GM12878 (cell line): ENCODE measurements at regions not wholly inside any gene's neighbourhood (a gene's known extent, or its start where the extent isn't known, plus 50 kb on each side); places are given as distances from the start of the nearest gene placed in this dataset.

ENCODE experiments used
- ATAC-seq: fragments of 200-7000 bp; cut with Tn5 transposase; 3 replicates; pipeline ENCODE4 v1.9.1; 2020; ENCODE audit warnings: mild to moderate bottlenecking, moderate library complexity
- BruUV-seq: library from RNA; stranded (reverse); fragments of 400-500 nt; replicated peaks from 2 replicates; lab custom pipeline; 2021; lab: Mats Ljungman, UMichigan
- CTCF ChIA-PET: fragments of 300-600 bp; sonication (Branson Sonifier 250); formaldehyde crosslinking; extraction: SDS; loops from one replicate; lab custom pipeline; 2021; ENCODE audit warnings: inconsistent platforms; lab: Yijun Ruan, JAX
- POLR2A ChIA-PET: fragments of 350-600 bp; formaldehyde crosslinking; extraction: SDS; loops from one replicate; lab custom pipeline; 2021; ENCODE audit warnings: inconsistent platforms; lab: Charles Lee
- RAD21 ChIA-PET: fragments of 300-600 bp; sonication (Branson Sonifier 250); formaldehyde crosslinking; loops from one replicate; lab custom pipeline; 2023; ENCODE audit warnings: antibody characterized with exemption; ENCODE audit not compliant: unreplicated experiment; lab: Charles Lee
- SMC1A ChIA-PET: fragments of 300-600 bp; sonication (Branson Sonifier 250); formaldehyde crosslinking; loops from one replicate; lab custom pipeline; 2023; ENCODE audit not compliant: unreplicated experiment, uncharacterized antibody; lab: Charles Lee
- DNase-seq: peaks from one replicate; pipeline ENCODE4 v3.0.0-alpha.2; 2011; ENCODE audit warnings: low read depth, low spot score
- FAIRE-seq: peaks from 3 replicates; lab custom pipeline; 2011; peaks lifted over from hg19 to GRCh38; lab: Jason Lieb, UNC
- H2AFZ ChIP-seq: 2 replicates; pipeline ENCODE4 v1.6.0; 2011; ENCODE audit warnings: low read depth, low read length, control low read depth; ENCODE audit not compliant: control insufficient read depth
- H3K27ac ChIP-seq: 2 replicates; pipeline ENCODE4 v1.5.1; 2011; ENCODE audit warnings: control low read depth; ENCODE audit not compliant: control insufficient read depth, insufficient read depth
- H3K27me3 ChIP-seq, 2 experiments: replicated peaks in 1 of 2; 2 replicates each; pipeline versions ENCODE4 v1.6.0 to v1.6.1; 2011; ENCODE audit warnings: low read length in 1 of 2; ENCODE audit not compliant: control insufficient read depth in 2 of 2, insufficient read depth in 2 of 2
- H3K36me3 ChIP-seq, 2 experiments: 2 replicates each; pipeline ENCODE4 v1.5.1; 2011; ENCODE audit warnings: low read length in 1 of 2; ENCODE audit not compliant: control insufficient read depth in 2 of 2, insufficient read depth in 2 of 2
- H3K4me1 ChIP-seq: 2 replicates; pipeline ENCODE4 v1.6.1; 2011; ENCODE audit warnings: mild to moderate bottlenecking, low read length, moderate library complexity, mixed read lengths; ENCODE audit not compliant: control insufficient read depth, insufficient read depth
- H3K4me2 ChIP-seq: 2 replicates; pipeline ENCODE4 v1.6.0; 2011; ENCODE audit warnings: control low read depth; ENCODE audit not compliant: control insufficient read depth, insufficient read depth
- H3K4me3 ChIP-seq: fragments of 200-600 bp; sonication (generic); 2 replicates; pipeline ENCODE4 v1.5.1; 2016
- H3K79me2 ChIP-seq: 2 replicates; pipeline ENCODE4 v1.6.0; 2011; ENCODE audit warnings: low read length; ENCODE audit not compliant: control insufficient read depth, insufficient read depth
- H3K9ac ChIP-seq: 2 replicates; pipeline ENCODE4 v1.8.0; 2011; ENCODE audit warnings: low read length, control low read depth, mixed read lengths; ENCODE audit not compliant: control insufficient read depth, insufficient read depth
- H3K9me3 ChIP-seq: replicated peaks from 3 replicates; pipeline ENCODE4 v1.5.1; 2011; ENCODE audit warnings: mild to moderate bottlenecking, low read length; ENCODE audit not compliant: control insufficient read depth, insufficient read depth
- H4K20me1 ChIP-seq: 2 replicates; pipeline ENCODE4 v1.6.0; 2011; ENCODE audit not compliant: control insufficient read depth, insufficient read depth
- BACH1 ChIP-seq: fragments of 450-650 bp; IDR thresholded peaks from 2 replicates; pipeline ENCODE4 v1.6.1; 2017; ENCODE audit warnings: mild to moderate bottlenecking, borderline replicate concordance
- BMI1 ChIP-seq: fragments of 450-650 bp; IDR thresholded peaks from 2 replicates; pipeline ENCODE4 v1.6.1; 2016; ENCODE audit warnings: mild to moderate bottlenecking, moderate library complexity, borderline replicate concordance
- CHD1 ChIP-seq: IDR thresholded peaks from 2 replicates; pipeline ENCODE4 v1.6.1; 2012; ENCODE audit warnings: low read depth, low read length, improper control_type of control experiment
- HCFC1 ChIP-seq: fragments of 150-350 bp; IDR thresholded peaks from 2 replicates; pipeline ENCODE4 v1.6.1; 2014; ENCODE audit warnings: low read length
- MTA2 ChIP-seq: fragments of 450-650 bp; IDR thresholded peaks from 2 replicates; pipeline ENCODE4 v1.6.1; 2016; ENCODE audit warnings: low read depth, mild to moderate bottlenecking, moderate library complexity
- NR2C1 ChIP-seq: fragments of 450-650 bp; IDR thresholded peaks from 2 replicates; pipeline ENCODE4 v1.6.1; 2017; ENCODE audit warnings: antibody characterized with exemption, mild to moderate bottlenecking, moderate library complexity
- POU2F2 ChIP-seq: IDR thresholded peaks from 3 replicates; pipeline ENCODE4 v1.6.1; 2011; ENCODE audit warnings: low read depth, mild to moderate bottlenecking, low read length, borderline replicate concordance
- TAF1 ChIP-seq: IDR thresholded peaks from 2 replicates; pipeline ENCODE4 v1.6.1; 2011; ENCODE audit warnings: mild to moderate bottlenecking, low read depth, low read length, borderline replicate concordance
- WGBS: methylation state at CpG from one replicate; pipeline ENCODE4 v1.1.6; 2016; ENCODE audit warnings: low lambda C conversion rate; ENCODE audit not compliant: insufficient replicate concordance, insufficient coverage; ENCODE audit errors: missing lambda C conversion rate; 5-methylcytosine and 5-hydroxymethylcytosine counted together
- in situ Hi-C: fragments of 300-500 bp; cut with MboI; formaldehyde crosslinking; loops from 9 replicates; pipeline ENCODE4 v1.14.3; 2018; ENCODE audit warnings: mixed read lengths
- intact Hi-C: fragments of 100-400 bp; cut with micrococcal nuclease; formaldehyde crosslinking; loops from one replicate; pipeline ENCODE4 v1.14.2; 2022; ENCODE audit not compliant: unreplicated experiment
- TF ChIP-seq, protein P1 (sequence below), 3 experiments: IDR thresholded peaks in 2 of 3; conservative IDR thresholded peaks in 1 of 3; 2 replicates each; pipeline ENCODE4 v1.5.1; 2011; ENCODE audit warnings: low read depth in 3 of 3, low read length in 3 of 3, mild to moderate bottlenecking in 3 of 3, control low read depth in 2 of 3, moderate library complexity in 2 of 3, inconsistent platforms in 1 of 3, mixed read lengths in 1 of 3; ENCODE audit not compliant: control insufficient read depth in 2 of 3, insufficient read depth in 1 of 3; ENCODE audit errors: extremely low read depth in 1 of 3
- TF ChIP-seq, protein P2 (sequence below): IDR thresholded peaks from 2 replicates; pipeline ENCODE4 v1.6.1; 2012; ENCODE audit warnings: low read depth, low read length, improper control_type of control experiment
- TF ChIP-seq, protein P3 (sequence below): fragments of 450-650 bp; formaldehyde crosslinking; IDR thresholded peaks from 2 replicates; pipeline ENCODE4 v1.4.0; 2020; ENCODE audit warnings: mild to moderate bottlenecking, moderate library complexity
- TF ChIP-seq, protein P4 (sequence below): fragments of 150-350 bp; IDR thresholded peaks from 2 replicates; pipeline ENCODE4 v1.6.1; 2016; ENCODE audit warnings: low read depth, low read length

DNA sequence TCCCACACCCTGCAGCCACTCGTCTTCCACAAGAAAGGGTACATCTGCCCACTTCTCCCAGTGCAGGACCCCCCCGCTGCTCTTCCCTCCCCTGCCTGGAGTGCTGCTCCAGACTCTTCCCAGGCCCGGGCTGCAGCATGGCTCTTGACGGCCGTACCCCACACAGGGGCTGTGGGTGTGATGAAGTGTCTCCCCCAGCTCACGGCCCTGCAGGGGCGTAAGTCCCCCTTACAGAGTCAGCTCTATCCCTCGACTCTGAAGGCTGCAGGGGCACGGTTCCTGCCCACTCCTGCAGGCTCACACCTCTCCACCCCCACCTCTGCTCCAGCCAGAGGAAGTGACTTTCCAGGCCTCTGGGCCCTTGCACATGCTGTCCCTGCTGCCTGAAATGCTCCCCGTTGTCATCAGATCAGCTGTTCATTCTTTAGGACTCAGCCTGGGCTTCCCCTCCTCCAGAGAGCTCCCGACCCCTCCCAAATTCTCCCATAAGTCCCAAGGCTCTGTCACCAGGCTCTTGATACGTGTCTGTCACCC lies 180.6 kb upstream of the IER5L start (continued):
- no peak for TF ChIP-seq BMI1
- no peak for TF ChIP-seq MTA2
- no peak for TF ChIP-seq BACH1
- TF ChIP-seq, protein P1, sequence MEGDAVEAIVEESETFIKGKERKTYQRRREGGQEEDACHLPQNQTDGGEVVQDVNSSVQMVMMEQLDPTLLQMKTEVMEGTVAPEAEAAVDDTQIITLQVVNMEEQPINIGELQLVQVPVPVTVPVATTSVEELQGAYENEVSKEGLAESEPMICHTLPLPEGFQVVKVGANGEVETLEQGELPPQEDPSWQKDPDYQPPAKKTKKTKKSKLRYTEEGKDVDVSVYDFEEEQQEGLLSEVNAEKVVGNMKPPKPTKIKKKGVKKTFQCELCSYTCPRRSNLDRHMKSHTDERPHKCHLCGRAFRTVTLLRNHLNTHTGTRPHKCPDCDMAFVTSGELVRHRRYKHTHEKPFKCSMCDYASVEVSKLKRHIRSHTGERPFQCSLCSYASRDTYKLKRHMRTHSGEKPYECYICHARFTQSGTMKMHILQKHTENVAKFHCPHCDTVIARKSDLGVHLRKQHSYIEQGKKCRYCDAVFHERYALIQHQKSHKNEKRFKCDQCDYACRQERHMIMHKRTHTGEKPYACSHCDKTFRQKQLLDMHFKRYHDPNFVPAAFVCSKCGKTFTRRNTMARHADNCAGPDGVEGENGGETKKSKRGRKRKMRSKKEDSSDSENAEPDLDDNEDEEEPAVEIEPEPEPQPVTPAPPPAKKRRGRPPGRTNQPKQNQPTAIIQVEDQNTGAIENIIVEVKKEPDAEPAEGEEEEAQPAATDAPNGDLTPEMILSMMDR (IDR thresholded peaks at IDR 0.05 in 2 of 3, conservative IDR thresholded peaks at IDR 0.05 in 1 of 3; ENCODE audit: control insufficient read depth in 2 of 3, extremely low read depth in 1 of 3, insufficient read depth in 1 of 3, low read depth in 3 of 3, low read length in 3 of 3), result no peak
- TF ChIP-seq, protein P2, sequence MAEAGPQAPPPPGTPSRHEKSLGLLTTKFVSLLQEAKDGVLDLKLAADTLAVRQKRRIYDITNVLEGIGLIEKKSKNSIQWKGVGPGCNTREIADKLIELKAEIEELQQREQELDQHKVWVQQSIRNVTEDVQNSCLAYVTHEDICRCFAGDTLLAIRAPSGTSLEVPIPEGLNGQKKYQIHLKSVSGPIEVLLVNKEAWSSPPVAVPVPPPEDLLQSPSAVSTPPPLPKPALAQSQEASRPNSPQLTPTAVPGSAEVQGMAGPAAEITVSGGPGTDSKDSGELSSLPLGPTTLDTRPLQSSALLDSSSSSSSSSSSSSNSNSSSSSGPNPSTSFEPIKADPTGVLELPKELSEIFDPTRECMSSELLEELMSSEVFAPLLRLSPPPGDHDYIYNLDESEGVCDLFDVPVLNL, result no peak

DNA sequence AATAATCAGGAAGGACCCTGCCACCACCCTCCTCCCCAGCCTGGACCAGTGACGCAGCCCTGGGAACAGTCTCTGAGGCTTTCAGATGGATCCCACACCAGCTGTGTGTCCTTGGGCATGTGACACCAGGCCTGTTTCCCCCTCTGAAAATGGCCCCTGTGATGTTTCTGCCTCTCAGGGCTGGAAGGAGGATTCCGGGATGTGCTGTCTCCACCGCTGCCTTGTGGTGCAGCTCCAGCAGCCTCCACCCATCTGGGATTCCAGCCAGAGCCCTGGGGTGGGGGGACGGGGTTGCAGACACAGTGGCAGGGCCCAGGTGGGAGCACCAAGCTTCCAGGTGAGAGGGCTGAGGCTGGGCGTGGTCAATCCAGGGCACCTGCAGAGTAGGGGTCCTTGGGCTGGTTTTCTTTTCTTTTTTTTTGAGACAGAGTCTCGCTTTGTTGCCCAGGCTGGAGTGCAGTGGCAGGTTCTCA lies 179.7 kb upstream of the IER5L start:
- no TSS peak for BruUV-seq
- H3K4me3 ChIP-seq, result no peak overlapping the region
- ChIA-PET CTCF (no interaction called here), SMC1A (no interaction called here), RAD21 (no interaction called here), POLR2A (no interaction called here)
- no peak overlapping the region for H3K27ac ChIP-seq
- H4K20me1 ChIP-seq, result no peaks in the 10 kb centered on the region
- no peak for FAIRE-seq
- intact Hi-C loops (no loop called here), in situ Hi-C loops (no loop called here)
- no peak for ATAC-seq
- no peaks in the 10 kb centered on the region; a peak in 1 of 4 replicates for H3K27me3 ChIP-seq
- peaks cover 3% of the 10 kb centered on the region; the same call in 2 of the 3 replicates for H3K9me3 ChIP-seq
- H3K79me2 ChIP-seq, result no peaks in the 10 kb centered on the region
- H2AFZ ChIP-seq, result no peak overlapping the region
- H3K36me3 ChIP-seq, result no peaks in the 10 kb centered on the region
- no peaks in the 10 kb centered on the region for H3K4me1 ChIP-seq
- H3K9ac ChIP-seq, result no peak overlapping the region
- no peak for TF ChIP-seq POU2F2
- TF ChIP-seq, protein P3, sequence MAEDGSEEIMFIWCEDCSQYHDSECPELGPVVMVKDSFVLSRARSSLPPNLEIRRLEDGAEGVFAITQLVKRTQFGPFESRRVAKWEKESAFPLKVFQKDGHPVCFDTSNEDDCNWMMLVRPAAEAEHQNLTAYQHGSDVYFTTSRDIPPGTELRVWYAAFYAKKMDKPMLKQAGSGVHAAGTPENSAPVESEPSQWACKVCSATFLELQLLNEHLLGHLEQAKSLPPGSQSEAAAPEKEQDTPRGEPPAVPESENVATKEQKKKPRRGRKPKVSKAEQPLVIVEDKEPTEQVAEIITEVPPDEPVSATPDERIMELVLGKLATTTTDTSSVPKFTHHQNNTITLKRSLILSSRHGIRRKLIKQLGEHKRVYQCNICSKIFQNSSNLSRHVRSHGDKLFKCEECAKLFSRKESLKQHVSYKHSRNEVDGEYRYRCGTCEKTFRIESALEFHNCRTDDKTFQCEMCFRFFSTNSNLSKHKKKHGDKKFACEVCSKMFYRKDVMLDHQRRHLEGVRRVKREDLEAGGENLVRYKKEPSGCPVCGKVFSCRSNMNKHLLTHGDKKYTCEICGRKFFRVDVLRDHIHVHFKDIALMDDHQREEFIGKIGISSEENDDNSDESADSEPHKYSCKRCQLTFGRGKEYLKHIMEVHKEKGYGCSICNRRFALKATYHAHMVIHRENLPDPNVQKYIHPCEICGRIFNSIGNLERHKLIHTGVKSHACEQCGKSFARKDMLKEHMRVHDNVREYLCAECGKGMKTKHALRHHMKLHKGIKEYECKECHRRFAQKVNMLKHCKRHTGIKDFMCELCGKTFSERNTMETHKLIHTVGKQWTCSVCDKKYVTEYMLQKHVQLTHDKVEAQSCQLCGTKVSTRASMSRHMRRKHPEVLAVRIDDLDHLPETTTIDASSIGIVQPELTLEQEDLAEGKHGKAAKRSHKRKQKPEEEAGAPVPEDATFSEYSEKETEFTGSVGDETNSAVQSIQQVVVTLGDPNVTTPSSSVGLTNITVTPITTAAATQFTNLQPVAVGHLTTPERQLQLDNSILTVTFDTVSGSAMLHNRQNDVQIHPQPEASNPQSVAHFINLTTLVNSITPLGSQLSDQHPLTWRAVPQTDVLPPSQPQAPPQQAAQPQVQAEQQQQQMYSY, result no peak
- no peak for TF ChIP-seq TAF1
- no peak for TF ChIP-seq CHD1
- TF ChIP-seq NR2C1, result no peak
- no peak for TF ChIP-seq HCFC1
- TF ChIP-seq, protein P4, sequence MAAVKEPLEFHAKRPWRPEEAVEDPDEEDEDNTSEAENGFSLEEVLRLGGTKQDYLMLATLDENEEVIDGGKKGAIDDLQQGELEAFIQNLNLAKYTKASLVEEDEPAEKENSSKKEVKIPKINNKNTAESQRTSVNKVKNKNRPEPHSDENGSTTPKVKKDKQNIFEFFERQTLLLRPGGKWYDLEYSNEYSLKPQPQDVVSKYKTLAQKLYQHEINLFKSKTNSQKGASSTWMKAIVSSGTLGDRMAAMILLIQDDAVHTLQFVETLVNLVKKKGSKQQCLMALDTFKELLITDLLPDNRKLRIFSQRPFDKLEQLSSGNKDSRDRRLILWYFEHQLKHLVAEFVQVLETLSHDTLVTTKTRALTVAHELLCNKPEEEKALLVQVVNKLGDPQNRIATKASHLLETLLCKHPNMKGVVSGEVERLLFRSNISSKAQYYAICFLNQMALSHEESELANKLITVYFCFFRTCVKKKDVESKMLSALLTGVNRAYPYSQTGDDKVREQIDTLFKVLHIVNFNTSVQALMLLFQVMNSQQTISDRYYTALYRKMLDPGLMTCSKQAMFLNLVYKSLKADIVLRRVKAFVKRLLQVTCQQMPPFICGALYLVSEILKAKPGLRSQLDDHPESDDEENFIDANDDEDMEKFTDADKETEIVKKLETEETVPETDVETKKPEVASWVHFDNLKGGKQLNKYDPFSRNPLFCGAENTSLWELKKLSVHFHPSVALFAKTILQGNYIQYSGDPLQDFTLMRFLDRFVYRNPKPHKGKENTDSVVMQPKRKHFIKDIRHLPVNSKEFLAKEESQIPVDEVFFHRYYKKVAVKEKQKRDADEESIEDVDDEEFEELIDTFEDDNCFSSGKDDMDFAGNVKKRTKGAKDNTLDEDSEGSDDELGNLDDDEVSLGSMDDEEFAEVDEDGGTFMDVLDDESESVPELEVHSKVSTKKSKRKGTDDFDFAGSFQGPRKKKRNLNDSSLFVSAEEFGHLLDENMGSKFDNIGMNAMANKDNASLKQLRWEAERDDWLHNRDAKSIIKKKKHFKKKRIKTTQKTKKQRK, result no peak
- H3K4me2 ChIP-seq, result no peak overlapping the region
- no peak for DNase-seq
- 49% methylated on average over 6 of the region's 6 CpGs for WGBS
